GM12865 (cell line): ENCODE measurements at regions not wholly inside any gene's neighbourhood (a gene's known extent, or its start where the extent isn't known, plus 50 kb on each side); places are given as distances from the start of the nearest gene placed in this dataset.

ENCODE experiments used
- DNase-seq: peaks from one replicate; pipeline ENCODE4 v3.0.0; 2010; ENCODE audit warnings: low read depth
- H3K4me3 ChIP-seq: 2 replicates; pipeline ENCODE4 v1.5.1; 2011; ENCODE audit warnings: mild to moderate bottlenecking, low read depth, low read length, control low read depth
- TF ChIP-seq, protein P1 (sequence below): IDR thresholded peaks from 2 replicates; pipeline ENCODE4 v1.5.1; 2011; ENCODE audit warnings: low read length, control low read depth, low read depth, inconsistent platforms; ENCODE audit not compliant: insufficient read depth; ENCODE audit errors: missing control alignments

DNA sequence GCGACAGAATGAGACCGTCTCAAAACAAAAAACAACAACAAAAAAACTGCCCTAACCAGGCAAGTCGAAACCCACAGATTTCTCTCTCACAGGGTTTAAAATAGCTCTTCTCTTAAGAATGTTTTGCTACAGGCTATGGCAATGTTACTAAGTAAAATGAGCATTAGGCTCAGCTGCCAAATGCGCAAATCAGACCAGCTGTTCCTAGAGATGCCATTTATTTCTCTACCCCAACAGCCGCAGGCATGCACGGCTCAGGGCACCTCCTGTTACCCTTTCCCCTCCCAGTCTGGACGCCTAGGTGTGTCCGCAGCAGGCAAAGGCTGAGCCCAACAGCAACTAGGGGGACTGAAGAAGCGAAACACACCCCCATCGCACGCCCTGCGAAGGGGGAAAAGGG is 168.3 kb upstream of the MBL2 start:
- DNase-seq, result no peak
- TF ChIP-seq, protein P1, sequence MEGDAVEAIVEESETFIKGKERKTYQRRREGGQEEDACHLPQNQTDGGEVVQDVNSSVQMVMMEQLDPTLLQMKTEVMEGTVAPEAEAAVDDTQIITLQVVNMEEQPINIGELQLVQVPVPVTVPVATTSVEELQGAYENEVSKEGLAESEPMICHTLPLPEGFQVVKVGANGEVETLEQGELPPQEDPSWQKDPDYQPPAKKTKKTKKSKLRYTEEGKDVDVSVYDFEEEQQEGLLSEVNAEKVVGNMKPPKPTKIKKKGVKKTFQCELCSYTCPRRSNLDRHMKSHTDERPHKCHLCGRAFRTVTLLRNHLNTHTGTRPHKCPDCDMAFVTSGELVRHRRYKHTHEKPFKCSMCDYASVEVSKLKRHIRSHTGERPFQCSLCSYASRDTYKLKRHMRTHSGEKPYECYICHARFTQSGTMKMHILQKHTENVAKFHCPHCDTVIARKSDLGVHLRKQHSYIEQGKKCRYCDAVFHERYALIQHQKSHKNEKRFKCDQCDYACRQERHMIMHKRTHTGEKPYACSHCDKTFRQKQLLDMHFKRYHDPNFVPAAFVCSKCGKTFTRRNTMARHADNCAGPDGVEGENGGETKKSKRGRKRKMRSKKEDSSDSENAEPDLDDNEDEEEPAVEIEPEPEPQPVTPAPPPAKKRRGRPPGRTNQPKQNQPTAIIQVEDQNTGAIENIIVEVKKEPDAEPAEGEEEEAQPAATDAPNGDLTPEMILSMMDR, result no peak
- H3K4me3 ChIP-seq, result no peak overlapping the region

DNA sequence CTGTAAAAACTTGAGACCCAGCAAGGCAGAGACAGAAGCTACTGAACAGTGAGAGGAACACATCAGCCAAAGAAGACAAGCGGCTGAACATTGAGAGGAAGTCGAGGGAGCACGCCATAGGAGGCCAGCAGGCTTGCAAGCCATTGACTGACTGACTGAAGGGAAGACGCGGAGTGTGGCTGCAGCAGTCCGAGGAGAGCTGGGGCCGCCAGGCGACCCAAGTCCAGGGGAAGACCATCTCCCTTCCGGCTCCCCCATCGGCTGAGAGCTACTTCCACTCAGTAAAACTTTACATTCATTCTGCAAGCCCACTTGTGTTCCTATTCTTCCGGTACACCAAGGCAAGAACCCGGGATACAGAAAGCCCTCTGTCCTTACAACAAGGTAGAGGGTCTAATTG is 167.3 kb upstream of the MBL2 start:
- H3K4me3 ChIP-seq, result no peak overlapping the region
- TF ChIP-seq, protein P1, result no peak
- DNase-seq, result no peak

DNA sequence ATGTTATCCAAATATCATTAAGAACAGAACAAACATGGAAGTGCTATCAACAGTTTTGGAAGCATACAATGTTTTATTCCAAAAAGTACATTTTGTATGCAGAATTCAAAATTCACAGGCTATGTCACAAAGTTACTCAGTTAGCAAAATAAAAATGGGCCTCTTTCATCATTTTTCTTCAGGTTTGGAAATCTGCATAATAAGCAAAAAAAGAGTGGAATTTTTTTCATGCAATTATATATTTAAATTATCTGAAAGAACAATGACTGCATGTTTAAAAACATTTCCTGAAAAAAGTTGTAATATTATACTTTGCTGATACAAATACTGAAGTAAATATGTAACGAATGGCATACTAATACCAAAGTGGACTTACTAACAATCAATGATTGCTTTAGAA is 161.2 kb upstream of the MBL2 start:
- no peak for DNase-seq
- H3K4me3 ChIP-seq, result no peak overlapping the region
- TF ChIP-seq, protein P1, result no peak

DNA sequence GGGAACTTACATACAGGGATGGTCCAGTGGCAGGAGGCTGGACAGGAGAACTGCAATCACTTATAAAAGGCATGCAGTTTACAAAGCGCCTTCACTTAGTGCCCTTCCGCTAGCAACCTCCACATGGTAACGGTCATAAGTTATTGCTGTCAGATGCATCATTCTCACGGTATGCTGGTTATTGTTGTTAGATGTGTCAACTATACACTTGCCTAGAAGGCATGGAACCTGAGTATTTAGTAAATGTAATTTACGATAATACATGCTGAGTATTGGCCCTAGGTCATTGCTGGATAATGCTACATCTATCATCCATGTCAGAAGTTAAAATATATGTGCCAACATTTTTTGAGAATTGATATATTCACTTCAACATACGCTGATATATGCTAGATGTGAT is 155.1 kb upstream of the MBL2 start:
- no peak for DNase-seq
- H3K4me3 ChIP-seq, result no peak overlapping the region
- TF ChIP-seq, protein P1, result no peak

DNA sequence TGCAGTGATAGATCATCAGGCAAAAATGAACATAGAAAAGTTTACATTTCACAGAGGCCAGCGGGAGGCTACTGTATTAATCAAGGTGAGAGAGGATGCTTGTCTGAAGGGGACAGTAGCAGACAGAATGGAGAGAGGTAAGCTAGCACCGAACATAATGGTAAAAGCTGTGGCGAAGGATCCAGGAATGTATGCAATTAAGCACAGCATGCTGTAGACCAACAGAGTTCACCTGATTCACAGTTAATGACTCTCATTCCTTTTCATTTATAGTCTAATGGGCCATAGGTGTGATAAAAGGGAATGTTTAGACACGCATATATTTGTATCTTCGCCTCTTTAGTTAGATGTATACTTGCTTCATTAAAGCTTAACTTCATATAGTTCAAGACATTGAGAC is 150.9 kb upstream of the MBL2 start:
- TF ChIP-seq, protein P1, result no peak
- no peak overlapping the region for H3K4me3 ChIP-seq
- DNase-seq, result no peak

DNA sequence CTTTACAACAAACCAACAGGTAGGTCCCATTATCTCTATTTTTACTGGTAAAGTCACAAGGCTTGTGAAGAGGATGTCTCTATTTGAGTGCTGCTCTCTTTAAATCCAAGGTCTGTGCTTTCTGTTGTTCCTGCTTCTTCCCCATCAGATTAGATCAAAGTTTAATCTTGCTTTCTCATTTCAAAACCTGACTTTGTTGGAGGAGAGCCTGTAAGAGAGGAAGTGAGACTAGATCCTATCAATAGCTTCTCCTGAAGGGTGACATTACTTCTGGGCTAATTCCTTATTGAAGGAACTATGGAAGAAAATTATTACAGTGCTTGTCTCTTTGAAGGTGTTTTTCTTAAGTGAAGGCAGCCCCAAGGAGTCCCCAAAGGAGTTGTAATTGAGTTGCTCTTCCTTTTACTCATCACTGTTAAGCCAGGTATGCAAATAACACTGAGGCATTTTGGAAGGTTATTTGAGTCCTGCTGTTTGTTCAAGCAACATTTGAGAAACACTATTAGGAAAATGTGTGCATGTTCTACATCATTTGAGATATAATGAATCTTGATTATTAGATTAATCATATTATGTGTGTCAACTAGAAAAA is 146.2 kb upstream of the MBL2 start:
- TF ChIP-seq, protein P1, result no peak
- DNase-seq, result no peak
- H3K4me3 ChIP-seq, result no peak overlapping the region

DNA sequence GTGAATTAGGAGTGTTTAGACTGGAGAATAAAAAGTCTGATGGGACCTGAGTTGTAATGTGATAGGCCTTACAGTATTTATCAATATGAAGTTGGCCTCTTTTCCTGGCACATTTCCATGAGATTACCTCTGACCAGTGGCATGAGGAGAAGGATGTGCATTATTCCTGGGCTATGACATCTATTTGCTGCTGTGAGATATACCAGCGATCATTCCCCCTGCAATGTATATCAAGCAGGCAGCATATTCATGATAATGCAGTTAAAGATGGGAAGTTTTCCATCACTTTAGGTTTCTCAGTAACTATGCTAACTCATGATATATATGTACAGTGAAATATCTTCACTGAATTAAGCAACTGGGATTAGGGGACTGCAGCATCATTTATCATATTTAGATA is 142.8 kb upstream of the MBL2 start:
- TF ChIP-seq, protein P1, result no peak
- no peak overlapping the region for H3K4me3 ChIP-seq
- DNase-seq, result no peak
